SK-N-SH (cell line): ENCODE measurements at regions not wholly inside any gene's neighbourhood (a gene's known extent, or its start where the extent isn't known, plus 50 kb on each side); places are given as distances from the start of the nearest gene placed in this dataset.

Source experiments
- CTCF ChIP-seq: fragments of 200-600 bp; sonication (generic); IDR thresholded peaks from 2 replicates; pipeline ENCODE4 v1.6.1; 2017; ENCODE audit warnings: antibody characterized with exemption, mild to moderate bottlenecking, moderate library complexity
- GATA2 ChIP-seq: sonication (generic); formaldehyde crosslinking; IDR thresholded peaks from 2 replicates; pipeline ENCODE4 v1.5.0; 2020; ENCODE audit warnings: mild to moderate bottlenecking, missing genetic modification reagents
- MAX ChIP-seq: IDR thresholded peaks from 2 replicates; pipeline ENCODE4 v1.4.0; 2012; ENCODE audit warnings: low read depth
- USF2 ChIP-seq: fragments of 150-350 bp; IDR thresholded peaks from 2 replicates; pipeline ENCODE4 v1.6.1; 2017; ENCODE audit warnings: antibody characterized with exemption, low read length, low read depth, borderline replicate concordance

- TF ChIP-seq GATA2 (CRISPR knock-in tag) (no peak), USF2 (no peak), MAX (no peak), CTCF (no peak)
Observed at GRCh38 chr4:163649557-163650091, 155.1 kb downstream of the TMA16 start.
